Keratinocyte (primary cell): ENCODE measurements at regions not wholly inside any gene's neighbourhood (a gene's known extent, or its start where the extent isn't known, plus 50 kb on each side); places are given as distances from the start of the nearest gene placed in this dataset.

Source experiments
- DNase-seq: peaks from one replicate; pipeline ENCODE4 v3.0.0-alpha.2; 2011; ENCODE audit warnings: low read depth, missing footprints, low spot score
- FAIRE-seq: peaks from 2 replicates; lab custom pipeline; 2011; peaks lifted over from hg19 to GRCh38; lab: Jason Lieb, UNC
- H2AFZ ChIP-seq: 2 replicates; pipeline ENCODE4 v1.6.0; 2012; ENCODE audit warnings: low read length, control low read depth, inconsistent platforms; ENCODE audit not compliant: control insufficient read depth
- H3K27ac ChIP-seq: 2 replicates; pipeline ENCODE4 v1.5.1; 2011; ENCODE audit warnings: low read length; ENCODE audit not compliant: control insufficient read depth, insufficient read depth
- H3K27me3 ChIP-seq: 3 replicates; pipeline ENCODE4 v1.6.0; 2011; ENCODE audit warnings: low read length; ENCODE audit not compliant: control insufficient read depth, insufficient read depth; ENCODE audit errors: extremely low read depth
- H3K36me3 ChIP-seq, 2 experiments: 2 replicates in 1 of 2; 3 replicates in 1 of 2; pipeline ENCODE4 v1.5.1; 2011; ENCODE audit warnings: low read length in 2 of 2, mild to moderate bottlenecking in 1 of 2; ENCODE audit not compliant: control insufficient read depth in 2 of 2, insufficient read depth in 2 of 2; ENCODE audit errors: extremely low read depth in 1 of 2
- H3K4me1 ChIP-seq: 3 replicates; pipeline ENCODE4 v1.5.1; 2011; ENCODE audit warnings: low read length; ENCODE audit not compliant: control insufficient read depth, insufficient read depth; ENCODE audit errors: extremely low read depth
- H3K4me2 ChIP-seq: 3 replicates; pipeline ENCODE4 v1.6.0; 2011; ENCODE audit warnings: low read depth, low read length; ENCODE audit not compliant: control insufficient read depth, insufficient read depth; ENCODE audit errors: extremely low read depth
- H3K4me3 ChIP-seq, 3 experiments: fragments of 200-600 bp in 1 of 3; sonication (generic) in 1 of 3; 2 replicates in 2 of 3; 3 replicates in 1 of 3; pipeline ENCODE4 v1.5.1; 2011 to 2016; ENCODE audit warnings: low read length in 3 of 3, mild to moderate bottlenecking in 3 of 3, control low read depth in 2 of 3, inconsistent platforms in 1 of 3, low read depth in 1 of 3, mixed read lengths in 1 of 3, mixed run types in 1 of 3, moderate library complexity in 1 of 3; ENCODE audit not compliant: control insufficient read depth in 2 of 3, insufficient read depth in 2 of 3; ENCODE audit errors: extremely low read depth in 1 of 3
- H3K79me2 ChIP-seq: 2 replicates; pipeline ENCODE4 v1.6.0; 2012; ENCODE audit warnings: low read length; ENCODE audit not compliant: control insufficient read depth, insufficient read depth
- H3K9ac ChIP-seq: 3 replicates; pipeline ENCODE4 v1.6.0; 2011; ENCODE audit warnings: low read length; ENCODE audit not compliant: control insufficient read depth, insufficient read depth; ENCODE audit errors: extremely low read depth
- H3K9me1 ChIP-seq: 3 replicates; pipeline ENCODE4 v1.6.0; 2011; ENCODE audit warnings: low read length; ENCODE audit not compliant: control insufficient read depth, insufficient read depth; ENCODE audit errors: extremely low read depth
- H3K9me3 ChIP-seq: 2 replicates; pipeline ENCODE4 v1.5.1; 2012; ENCODE audit warnings: low read depth, low read length; ENCODE audit not compliant: control insufficient read depth
- H4K20me1 ChIP-seq: 3 replicates; pipeline ENCODE4 v1.6.0; 2011; ENCODE audit warnings: low read length; ENCODE audit not compliant: control insufficient read depth, insufficient read depth; ENCODE audit errors: extremely low read depth
- CTCF ChIP-seq, 3 experiments: IDR thresholded peaks in 1 of 3; conservative IDR thresholded peaks in 1 of 3; optimal IDR thresholded peaks in 1 of 3; 2 replicates in 2 of 3; 3 replicates in 1 of 3; pipeline versions ENCODE3 to v1.5.1; 2011; ENCODE audit warnings: low read length in 3 of 3, mild to moderate bottlenecking in 3 of 3, moderate library complexity in 2 of 3, control low read depth in 1 of 3, inconsistent platforms in 1 of 3; ENCODE audit not compliant: insufficient read depth in 2 of 3; ENCODE audit errors: extremely low read depth in 1 of 3
- EZH2 ChIP-seq: IDR thresholded peaks from one replicate; pipeline ENCODE4 v1.6.1; 2012; ENCODE audit warnings: inconsistent platforms, mild to moderate bottlenecking, low read length, moderate library complexity
- dilution Hi-C: fragments of 300-500 bp; cut with MboI; formaldehyde crosslinking; loops from one replicate; pipeline ENCODE4 v1.7.0; 2020; ENCODE audit warnings: low sequenced_read_pairs; ENCODE audit not compliant: extremely low pct_ligation_motif_present

DNA sequence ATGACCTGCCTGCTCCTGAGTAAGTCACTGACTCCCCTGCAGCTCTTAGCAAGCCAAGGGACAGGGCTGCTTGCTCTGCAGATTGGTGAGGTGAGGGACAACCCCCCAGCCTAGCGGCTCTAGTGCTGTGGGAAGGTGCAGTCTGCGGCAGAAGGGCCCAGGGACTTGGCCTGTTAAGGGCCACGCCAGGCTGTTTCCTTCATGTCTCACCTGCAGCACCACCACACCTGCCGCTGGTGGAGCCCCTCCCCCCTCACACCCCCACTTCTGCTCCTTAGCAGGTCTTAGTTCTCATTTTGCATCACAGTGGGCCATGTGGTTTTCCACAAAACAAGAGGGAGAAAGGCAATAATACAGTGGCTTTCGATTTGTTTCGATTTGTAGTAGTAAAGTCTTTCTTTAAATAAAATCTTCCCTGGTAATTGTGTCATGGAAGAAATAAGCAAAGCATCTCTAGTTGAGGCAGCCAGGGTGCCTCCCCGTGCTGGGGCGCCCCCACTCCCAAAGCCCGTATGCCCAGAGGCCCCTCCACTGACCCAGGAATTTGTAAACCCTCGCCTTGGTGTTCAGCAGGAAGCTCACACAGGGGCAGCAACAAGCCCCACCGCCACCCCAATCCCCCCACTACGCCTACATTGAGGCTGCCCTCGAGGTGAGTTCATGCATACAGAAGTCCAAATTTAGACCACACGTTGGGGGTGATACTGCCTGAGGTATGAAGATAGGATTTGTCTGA is 86.5 kb upstream of the CLDN5 start:
- Histone ChIP-seq H3K36me3 (no peaks in the 10 kb centered on the region), H4K20me1 (no peaks in the 10 kb centered on the region), H3K4me3 (no peak overlapping the region), H3K79me2 (no peaks in the 10 kb centered on the region), H3K9ac (no peak overlapping the region), H3K9me3 (no peaks in the 10 kb centered on the region), H3K4me1 (peaks cover 10% of the 10 kb centered on the region), H3K4me2 (no peak overlapping the region), H3K9me1 (no peaks in the 10 kb centered on the region), H3K27me3 (peaks cover 5% of the 10 kb centered on the region), H2AFZ (no peak overlapping the region), H3K27ac (no peak overlapping the region)
- DNase-seq (no peak), FAIRE-seq (no peak)
- no peak for TF ChIP-seq EZH2
- no peak for TF ChIP-seq CTCF (optimal IDR thresholded peaks at IDR 0.05 in 1 of 3, IDR thresholded peaks at IDR 0.05 in 1 of 3, conservative IDR thresholded peaks at IDR 0.05 in 1 of 3; ENCODE audit: extremely low read depth in 1 of 3, insufficient read depth in 2 of 3, low read length in 3 of 3)
- dilution Hi-C loops = no loop called here

- peaks cover 10% of the 10 kb centered on the region for H3K4me1 ChIP-seq
- H3K27ac ChIP-seq = no peak overlapping the region
- no peak overlapping the region for H3K4me2 ChIP-seq
- H3K4me3 ChIP-seq = no peak overlapping the region
- H3K36me3 ChIP-seq = no peaks in the 10 kb centered on the region
- no peak for FAIRE-seq
- no peaks in the 10 kb centered on the region for H4K20me1 ChIP-seq
- H3K27me3 ChIP-seq = peaks cover 5% of the 10 kb centered on the region
- H3K9me3 ChIP-seq = no peaks in the 10 kb centered on the region
- no peak for TF ChIP-seq EZH2
- no peak for TF ChIP-seq CTCF (optimal IDR thresholded peaks at IDR 0.05 in 1 of 3, IDR thresholded peaks at IDR 0.05 in 1 of 3, conservative IDR thresholded peaks at IDR 0.05 in 1 of 3; ENCODE audit: extremely low read depth in 1 of 3, insufficient read depth in 2 of 3, low read length in 3 of 3)
- no peak overlapping the region for H3K9ac ChIP-seq
- no peak for DNase-seq
- no peaks in the 10 kb centered on the region for H3K79me2 ChIP-seq
- H2AFZ ChIP-seq = no peak overlapping the region
- no peaks in the 10 kb centered on the region for H3K9me1 ChIP-seq
- dilution Hi-C loops = no loop called here
These were observed 87.4 kb upstream of the CLDN5 start for GRCh38 chr22:19611590-19611989.
